ENCODE measurements at regions not wholly inside any gene's neighbourhood (a gene's known extent, or its start where the extent isn't known, plus 50 kb on each side); places are given as distances from the start of the nearest gene placed in this dataset.
"Not testable (repeated sequence)": the region's sequence is repeated elsewhere in the genome, so short reads cannot be mapped to it uniquely, and the experiment has no call there.

DNA sequence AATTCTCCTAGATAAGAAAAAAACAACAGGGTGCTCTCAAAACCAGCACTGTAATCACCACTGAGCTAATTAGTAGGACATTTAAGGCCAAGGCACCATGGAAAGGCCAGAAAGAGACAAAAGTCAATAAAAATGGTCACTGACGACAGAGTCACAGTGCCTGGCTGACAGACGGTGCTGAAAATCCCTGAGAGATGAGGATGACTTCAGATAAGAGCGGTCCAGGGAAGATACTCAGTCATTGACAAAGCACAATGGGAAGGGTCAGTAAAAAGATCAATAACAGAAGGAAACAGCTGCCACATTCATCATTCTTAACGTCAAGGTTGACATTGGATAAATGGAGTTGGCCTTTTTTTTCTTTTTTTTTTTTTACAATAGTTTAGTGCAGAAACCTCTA is 261.0 kb downstream of the SPATA31A1 start:
- TF ChIP-seq EP300 (IDR thresholded peaks at IDR 0.05; ENCODE audit: low read depth); POLR2A (IDR thresholded peaks at IDR 0.05); POLR2AphosphoS5 (IDR thresholded peaks at IDR 0.05): not testable (repeated sequence)
- TF ChIP-seq, protein P1, sequence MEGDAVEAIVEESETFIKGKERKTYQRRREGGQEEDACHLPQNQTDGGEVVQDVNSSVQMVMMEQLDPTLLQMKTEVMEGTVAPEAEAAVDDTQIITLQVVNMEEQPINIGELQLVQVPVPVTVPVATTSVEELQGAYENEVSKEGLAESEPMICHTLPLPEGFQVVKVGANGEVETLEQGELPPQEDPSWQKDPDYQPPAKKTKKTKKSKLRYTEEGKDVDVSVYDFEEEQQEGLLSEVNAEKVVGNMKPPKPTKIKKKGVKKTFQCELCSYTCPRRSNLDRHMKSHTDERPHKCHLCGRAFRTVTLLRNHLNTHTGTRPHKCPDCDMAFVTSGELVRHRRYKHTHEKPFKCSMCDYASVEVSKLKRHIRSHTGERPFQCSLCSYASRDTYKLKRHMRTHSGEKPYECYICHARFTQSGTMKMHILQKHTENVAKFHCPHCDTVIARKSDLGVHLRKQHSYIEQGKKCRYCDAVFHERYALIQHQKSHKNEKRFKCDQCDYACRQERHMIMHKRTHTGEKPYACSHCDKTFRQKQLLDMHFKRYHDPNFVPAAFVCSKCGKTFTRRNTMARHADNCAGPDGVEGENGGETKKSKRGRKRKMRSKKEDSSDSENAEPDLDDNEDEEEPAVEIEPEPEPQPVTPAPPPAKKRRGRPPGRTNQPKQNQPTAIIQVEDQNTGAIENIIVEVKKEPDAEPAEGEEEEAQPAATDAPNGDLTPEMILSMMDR (IDR thresholded peaks at IDR 0.05), result not testable (repeated sequence)
